A549 (cell line): ENCODE measurements at regions not wholly inside any gene's neighbourhood (a gene's known extent, or its start where the extent isn't known, plus 50 kb on each side); places are given as distances from the start of the nearest gene placed in this dataset.

Experiments
- NR3C1 ChIP-seq: fragments of >200 bp; sonication (Bioruptor Twin); formaldehyde crosslinking; IDR thresholded peaks from 3 replicates; pipeline ENCODE4 v1.6.1; 2017
- POLR2A ChIP-seq: IDR thresholded peaks from 2 replicates; pipeline ENCODE4 v1.6.1; 2012; ENCODE audit warnings: mild to moderate bottlenecking, low read length
- RCOR1 ChIP-seq: fragments of 150-350 bp; IDR thresholded peaks from 2 replicates; pipeline ENCODE4 v1.6.1; 2014; ENCODE audit warnings: antibody characterized with exemption, low read length, low read depth
- REST ChIP-seq: fragments of 200-600 bp; sonication (generic); IDR thresholded peaks from 2 replicates; pipeline ENCODE4 v1.6.1; 2016; ENCODE audit warnings: antibody characterized with exemption, mild to moderate bottlenecking, moderate library complexity
- ZFP36 ChIP-seq: fragments of 450-650 bp; IDR thresholded peaks from 2 replicates; pipeline ENCODE4 v1.6.1; 2014; ENCODE audit warnings: borderline replicate concordance; ENCODE audit not compliant: partially characterized antibody
- ZNF302 ChIP-seq: fragments of 250-450 bp; sonication (Bioruptor Pico); IDR thresholded peaks from 2 replicates; pipeline ENCODE4 v1.9.0; 2021; ENCODE audit warnings: inconsistent platforms, mild to moderate bottlenecking, moderate library complexity
- TF ChIP-seq, protein P1 (sequence below): fragments of >200 bp; sonication (Bioruptor Twin); formaldehyde crosslinking; IDR thresholded peaks from 3 replicates; pipeline ENCODE4 v1.5.1; 2016
- TF ChIP-seq, protein P2 (sequence below): IDR thresholded peaks from 2 replicates; pipeline ENCODE4 v1.6.1; 2012
- TF ChIP-seq, protein P3 (sequence below): IDR thresholded peaks from 2 replicates; pipeline ENCODE4 v1.6.1; 2012

- TF ChIP-seq POLR2A (no peak), ZNF302 (CRISPR knock-in tag) (no peak), ZFP36 (no peak), RCOR1 (no peak), NR3C1 (no peak), REST (no peak)
- TF ChIP-seq, protein P1, sequence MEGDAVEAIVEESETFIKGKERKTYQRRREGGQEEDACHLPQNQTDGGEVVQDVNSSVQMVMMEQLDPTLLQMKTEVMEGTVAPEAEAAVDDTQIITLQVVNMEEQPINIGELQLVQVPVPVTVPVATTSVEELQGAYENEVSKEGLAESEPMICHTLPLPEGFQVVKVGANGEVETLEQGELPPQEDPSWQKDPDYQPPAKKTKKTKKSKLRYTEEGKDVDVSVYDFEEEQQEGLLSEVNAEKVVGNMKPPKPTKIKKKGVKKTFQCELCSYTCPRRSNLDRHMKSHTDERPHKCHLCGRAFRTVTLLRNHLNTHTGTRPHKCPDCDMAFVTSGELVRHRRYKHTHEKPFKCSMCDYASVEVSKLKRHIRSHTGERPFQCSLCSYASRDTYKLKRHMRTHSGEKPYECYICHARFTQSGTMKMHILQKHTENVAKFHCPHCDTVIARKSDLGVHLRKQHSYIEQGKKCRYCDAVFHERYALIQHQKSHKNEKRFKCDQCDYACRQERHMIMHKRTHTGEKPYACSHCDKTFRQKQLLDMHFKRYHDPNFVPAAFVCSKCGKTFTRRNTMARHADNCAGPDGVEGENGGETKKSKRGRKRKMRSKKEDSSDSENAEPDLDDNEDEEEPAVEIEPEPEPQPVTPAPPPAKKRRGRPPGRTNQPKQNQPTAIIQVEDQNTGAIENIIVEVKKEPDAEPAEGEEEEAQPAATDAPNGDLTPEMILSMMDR: no peak
- TF ChIP-seq, protein P2, sequence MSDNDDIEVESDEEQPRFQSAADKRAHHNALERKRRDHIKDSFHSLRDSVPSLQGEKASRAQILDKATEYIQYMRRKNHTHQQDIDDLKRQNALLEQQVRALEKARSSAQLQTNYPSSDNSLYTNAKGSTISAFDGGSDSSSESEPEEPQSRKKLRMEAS: no peak
- TF ChIP-seq, protein P3, sequence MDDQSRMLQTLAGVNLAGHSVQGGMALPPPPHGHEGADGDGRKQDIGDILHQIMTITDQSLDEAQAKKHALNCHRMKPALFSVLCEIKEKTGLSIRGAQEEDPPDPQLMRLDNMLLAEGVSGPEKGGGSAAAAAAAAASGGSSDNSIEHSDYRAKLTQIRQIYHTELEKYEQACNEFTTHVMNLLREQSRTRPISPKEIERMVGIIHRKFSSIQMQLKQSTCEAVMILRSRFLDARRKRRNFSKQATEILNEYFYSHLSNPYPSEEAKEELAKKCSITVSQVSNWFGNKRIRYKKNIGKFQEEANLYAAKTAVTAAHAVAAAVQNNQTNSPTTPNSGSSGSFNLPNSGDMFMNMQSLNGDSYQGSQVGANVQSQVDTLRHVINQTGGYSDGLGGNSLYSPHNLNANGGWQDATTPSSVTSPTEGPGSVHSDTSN: no peak
These were observed 338.0 kb upstream of the KCNH8 start for GRCh38 chr3:18810306-18810661.
